GM19455 (cell line): ENCODE measurements at regions not wholly inside any gene's neighbourhood (a gene's known extent, or its start where the extent isn't known, plus 50 kb on each side); places are given as distances from the start of the nearest gene placed in this dataset.
"Not testable (repeated sequence)": the region's sequence is repeated elsewhere in the genome, so short reads cannot be mapped to it uniquely, and the experiment has no call there.

ENCODE experiments used
- ATAC-seq: cut with Tn5 transposase; IDR thresholded peaks from one replicate; pipeline ENCODE4 v1.9.1; 2021; ENCODE audit not compliant: unreplicated experiment

DNA sequence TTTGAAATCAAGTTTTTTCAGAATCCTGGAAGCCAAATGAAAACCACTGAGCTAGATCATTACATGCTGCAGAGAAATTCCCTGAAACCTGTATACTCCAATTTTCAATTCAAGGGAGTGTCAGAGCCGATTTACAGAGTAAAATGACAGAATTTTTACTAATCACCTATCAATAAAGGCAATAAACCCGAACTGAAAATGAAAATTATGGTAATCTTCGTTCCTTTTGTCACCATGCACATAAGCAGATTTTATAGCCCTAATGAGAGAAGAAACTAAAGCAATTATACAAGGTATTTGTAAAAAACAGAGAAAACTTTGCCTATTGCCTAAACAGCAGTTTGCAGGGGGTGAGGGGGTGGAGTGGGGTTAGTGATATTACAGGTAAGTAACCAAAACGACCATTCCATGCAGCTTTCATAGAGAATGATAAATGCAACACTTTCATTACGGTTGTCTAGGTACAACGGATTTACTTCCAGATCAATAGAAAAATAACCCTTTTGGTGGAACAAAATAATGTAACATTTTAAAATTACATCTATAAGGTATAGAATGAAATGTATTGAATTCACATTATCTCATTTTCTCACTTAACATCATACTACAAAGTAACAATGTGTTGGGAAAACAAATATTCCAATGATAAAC is 115.2 kb upstream of the BEND6 start:
- no peak for ATAC-seq

DNA sequence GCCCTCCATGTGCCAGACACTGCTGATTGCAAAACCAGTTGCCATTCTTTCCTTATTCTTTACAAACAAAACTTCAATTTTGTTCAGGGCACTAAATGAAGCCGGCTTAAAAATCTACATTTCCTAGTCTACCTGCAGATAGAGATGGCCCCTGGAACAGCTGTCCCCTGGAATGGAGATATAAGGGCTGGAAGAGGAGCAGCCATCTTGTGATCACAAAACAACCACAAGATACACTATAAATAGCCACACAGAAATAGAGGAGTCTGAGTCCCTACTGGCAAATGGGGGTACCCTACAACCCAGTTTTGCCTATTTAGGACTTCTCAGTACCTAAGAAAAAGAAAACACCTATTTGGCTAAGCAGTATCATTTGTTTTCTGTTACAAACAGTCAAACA is 115.9 kb upstream of the BEND6 start:
- ATAC-seq = no peak

DNA sequence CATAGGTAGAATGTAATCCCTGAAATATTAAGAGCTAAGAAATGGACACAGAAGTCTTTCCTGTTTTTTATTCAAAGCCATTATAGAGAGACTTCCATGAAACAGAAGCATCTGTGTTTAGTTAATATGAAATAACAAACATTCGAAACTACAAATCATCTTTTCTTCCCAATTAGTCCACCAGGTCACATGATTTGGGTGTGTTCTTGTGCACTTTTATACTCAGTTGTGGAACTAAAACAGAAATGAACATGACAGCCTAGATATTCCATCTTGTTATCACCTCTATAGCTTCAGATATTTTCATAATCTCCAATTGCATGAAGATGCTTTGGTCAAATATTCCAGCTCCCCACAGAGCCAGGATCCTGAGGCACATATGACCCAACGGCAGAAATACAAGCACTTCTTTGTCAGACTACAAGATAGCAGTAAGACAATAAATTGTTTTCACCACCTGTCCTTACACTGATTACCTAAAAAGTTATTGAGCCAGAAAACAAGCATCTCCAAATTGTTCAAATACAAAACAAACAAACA is 116.8 kb upstream of the BEND6 start:
- ATAC-seq = no peak

DNA sequence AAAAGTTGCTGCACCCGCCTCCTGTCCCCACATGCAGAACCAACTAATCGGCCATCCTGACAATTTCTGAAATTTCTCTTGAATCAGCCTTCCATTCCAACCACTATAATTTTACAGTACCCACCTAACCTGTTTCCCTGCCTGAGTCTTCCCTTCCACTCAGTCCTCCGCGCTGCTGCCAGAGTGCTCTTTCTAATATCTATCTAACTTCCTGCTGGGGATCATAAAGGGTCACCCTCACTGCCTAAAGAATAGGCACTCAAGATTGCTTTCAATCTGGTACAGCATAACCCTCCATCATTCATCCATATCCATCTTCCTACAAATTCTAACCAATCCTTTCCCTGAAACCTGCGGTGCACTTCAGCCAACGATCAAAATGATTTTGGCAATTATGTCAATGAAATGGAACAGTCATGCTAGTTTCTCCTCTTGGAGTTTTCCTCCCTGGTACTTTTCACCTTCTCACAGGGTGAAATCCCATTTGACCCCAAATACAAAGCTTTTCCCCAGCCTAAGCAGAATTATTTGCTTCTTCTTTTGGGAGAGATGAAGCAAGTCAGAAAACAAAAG is 117.5 kb upstream of the BEND6 start:
- no peak for ATAC-seq

DNA sequence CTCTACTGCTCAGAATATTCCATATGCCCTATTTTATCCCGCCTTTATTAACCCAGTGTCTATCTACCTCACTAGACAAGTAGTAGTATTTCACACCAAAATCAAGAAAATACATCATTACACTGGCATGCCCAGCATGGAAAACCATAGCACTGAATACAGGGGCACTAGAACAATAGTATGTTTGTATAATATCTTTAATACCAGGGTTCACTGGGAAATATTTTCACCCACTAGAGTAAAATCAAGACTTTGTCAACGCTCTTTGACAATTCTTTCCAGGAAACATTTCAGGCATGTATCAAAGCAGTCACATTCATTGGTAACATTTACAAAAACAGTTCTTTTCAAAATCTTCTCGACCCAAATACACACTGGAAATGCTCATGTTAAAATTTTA is 119.3 kb upstream of the BEND6 start:
- no peak for ATAC-seq

DNA sequence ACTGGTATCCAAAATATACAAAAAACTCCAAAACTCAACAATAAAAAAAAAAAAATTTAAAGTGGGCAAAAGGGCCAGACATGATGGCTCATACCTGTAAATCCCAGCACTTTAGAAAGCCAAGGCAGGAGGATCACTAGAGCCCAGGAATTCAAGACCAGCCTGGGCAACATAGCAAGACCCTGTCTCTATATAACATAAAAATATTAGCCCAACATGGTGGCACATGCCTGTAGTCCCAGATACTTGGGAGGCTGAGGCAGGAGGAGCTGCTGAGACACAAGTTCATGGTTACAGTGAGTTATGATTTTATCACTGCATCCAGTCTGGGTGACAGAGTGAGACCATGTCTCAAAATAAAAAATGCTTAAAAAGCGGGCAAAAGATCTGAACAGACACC is 121.0 kb upstream of the BEND6 start:
- no peak for ATAC-seq

DNA sequence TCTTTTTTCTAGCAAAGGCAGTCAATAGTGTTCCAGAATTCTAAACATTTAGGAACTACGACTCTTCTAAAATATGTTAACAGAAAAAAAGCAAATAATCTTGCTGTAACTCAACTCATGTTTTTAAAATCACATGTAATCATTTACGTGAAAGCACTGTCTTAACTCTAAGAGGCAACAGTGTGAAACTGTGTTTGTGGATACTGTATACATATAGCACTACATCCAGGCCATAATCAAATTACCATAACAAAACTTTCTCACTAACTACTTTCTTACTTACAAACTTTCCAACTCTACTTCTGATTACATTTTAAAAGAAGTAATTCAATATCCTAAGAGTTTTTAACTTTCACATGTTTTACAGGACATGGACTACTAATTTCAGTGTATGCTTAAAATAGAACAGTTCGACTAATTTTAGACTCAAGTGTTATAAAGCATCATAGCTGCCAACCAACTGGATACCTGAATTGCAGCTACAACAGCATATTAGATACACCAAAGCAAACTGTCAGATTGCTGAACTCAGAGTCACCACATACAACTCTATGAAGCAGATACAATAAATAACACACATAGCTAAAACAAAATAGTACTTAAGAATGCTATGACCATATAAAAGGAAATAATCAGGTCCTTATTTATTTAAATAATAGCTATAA is 121.6 kb upstream of the BEND6 start:
- ATAC-seq = no peak

DNA sequence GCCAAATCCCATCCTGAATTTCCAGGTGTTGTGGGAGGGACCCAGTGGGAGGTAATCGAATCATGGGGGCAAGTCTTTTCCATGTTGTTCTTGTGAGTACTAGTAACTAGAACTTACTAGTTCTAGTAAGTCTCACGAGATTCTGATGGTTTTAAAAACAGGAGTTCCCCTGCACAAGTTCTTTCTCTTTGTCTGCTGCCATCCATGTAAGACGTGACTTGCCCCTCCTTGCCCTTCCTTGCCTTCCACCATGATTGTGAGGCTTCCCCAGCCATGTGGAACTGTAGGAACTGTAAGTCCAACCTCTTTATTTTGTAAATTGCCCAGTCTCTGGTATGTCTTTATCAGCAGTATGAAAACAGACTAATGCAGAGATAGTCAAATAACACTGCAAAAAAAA is 122.7 kb upstream of the BEND6 start:
- ATAC-seq = no peak

DNA sequence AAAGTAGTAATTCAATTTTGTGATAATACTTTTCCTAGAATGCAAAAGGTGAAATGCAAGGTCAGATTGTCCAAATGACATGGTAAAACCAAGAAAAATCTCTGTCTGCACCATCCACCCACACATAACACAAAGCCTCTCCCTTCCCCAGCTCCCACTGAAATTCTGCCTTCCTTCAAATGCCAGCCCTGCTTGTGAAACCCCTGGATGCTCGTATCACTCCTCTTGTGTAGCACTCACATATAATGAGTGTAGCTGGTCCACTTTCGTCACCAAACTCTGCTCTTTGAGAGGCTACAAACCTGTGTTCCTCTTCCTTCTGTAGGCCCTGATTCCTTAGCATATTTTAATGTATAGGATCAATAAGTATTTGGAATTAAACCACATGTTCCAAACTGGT is 123.6 kb upstream of the BEND6 start:
- ATAC-seq = no peak

DNA sequence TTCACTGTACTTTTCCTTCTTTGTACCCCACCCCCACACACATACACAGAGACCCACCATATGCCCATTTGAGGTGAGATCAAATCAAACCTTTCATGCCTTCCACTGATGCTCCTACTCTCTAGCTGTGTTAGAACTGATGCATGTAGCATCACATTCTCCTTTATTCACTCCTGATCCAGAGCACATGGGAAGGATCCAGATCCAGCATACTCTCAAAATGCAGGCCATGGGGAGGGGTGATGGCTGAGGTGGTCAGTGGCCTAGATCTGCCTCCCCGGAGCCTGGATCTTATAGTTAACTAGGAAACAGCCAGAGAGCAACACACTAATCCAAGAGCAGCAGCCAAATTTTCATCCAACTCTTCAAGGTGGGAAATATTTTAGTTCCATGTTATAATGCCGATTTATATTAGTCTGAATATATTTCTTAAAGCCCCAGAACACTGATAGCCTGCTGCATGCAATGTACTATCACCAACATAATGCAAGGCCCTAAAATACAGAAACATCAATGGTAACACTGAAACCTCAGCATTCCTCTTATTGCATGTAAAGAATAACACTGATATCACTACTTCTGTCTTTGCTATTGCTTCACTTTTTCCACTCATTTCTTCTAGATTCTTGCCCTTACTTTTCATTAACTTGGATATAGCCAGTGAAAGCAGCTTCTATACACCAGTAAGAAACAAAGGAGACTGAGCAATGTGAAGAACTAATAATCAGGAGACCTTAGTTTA is 126.8 kb upstream of the BEND6 start:
- no peak for ATAC-seq

DNA sequence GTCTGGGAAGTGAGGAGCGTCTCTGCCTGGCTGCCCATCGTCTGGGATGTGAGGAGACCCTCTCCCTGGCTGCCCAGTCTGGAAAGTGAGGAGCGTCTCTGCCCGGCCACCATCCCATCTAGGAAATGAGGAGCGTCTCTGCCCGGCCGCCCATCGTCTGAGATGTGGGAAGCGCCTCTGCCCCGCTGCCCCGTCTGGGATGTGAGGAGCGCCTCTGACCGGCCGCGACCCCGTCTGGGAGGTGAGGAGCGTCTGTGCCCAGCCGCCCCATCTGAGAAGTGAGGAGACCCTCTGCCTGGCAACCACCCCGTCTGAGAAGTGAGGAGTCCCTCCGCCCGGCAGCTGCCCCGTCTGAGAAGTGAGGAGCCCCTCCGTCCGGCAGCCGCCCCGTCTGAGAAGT is 130.5 kb upstream of the BEND6 start:
- ATAC-seq = not testable (repeated sequence)

DNA sequence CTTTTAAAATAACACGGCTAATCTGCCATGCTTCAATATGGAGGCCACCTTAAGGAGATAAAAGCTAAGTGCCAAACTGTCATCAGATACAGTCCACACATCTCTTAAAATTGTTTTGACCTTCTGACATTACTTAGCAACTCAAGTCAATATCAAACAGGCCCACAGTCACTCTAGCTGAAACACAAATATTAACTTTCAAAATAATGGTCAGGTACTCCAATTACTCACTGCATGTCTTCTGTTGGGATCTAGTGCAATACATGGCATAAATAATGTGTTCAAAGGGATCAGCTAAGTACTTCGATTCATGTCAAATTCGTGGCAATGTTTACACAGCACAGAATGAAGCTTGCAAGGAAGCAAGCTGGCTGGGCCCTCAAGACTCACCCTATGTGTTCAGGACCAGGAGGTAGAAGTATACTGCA is 133.9 kb upstream of the BEND6 start:
- no peak for ATAC-seq

DNA sequence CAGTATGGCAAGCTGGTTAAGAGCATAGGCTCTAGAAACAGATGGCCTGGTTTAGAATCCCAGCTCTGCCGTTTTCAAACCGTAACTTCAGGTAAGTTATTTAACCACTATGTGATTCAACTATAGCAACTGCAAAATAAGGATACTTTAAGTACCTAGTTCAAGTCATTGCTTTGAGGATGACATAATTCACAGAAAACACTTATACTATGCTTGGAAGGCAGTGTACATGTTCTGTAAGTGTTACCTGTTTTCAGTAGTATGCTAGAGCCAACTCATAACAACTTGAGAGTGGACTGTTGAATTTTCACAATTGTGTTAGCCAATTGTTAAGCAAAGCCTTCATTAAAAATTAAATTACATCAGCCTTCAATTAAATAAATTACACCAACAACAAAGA is 134.8 kb upstream of the BEND6 start:
- ATAC-seq = no peak

DNA sequence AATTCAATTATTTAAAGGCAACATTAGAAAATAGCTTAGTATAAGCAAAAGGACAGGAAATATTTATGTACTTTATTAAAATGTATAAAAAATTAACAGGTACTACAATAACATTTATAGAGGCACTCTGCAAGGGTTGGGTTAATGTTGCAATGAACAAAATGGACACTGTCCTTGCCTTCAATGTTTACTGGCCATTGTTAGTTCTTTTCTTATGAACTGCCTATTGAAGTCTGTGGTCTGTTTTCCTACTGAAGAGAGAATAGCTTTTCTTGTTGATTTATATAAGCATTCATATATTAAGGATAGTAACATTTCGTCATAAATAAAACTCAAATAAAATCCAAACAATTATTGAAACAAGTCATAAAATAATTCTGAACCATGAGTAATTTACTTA is 135.3 kb upstream of the BEND6 start:
- ATAC-seq = no peak

DNA sequence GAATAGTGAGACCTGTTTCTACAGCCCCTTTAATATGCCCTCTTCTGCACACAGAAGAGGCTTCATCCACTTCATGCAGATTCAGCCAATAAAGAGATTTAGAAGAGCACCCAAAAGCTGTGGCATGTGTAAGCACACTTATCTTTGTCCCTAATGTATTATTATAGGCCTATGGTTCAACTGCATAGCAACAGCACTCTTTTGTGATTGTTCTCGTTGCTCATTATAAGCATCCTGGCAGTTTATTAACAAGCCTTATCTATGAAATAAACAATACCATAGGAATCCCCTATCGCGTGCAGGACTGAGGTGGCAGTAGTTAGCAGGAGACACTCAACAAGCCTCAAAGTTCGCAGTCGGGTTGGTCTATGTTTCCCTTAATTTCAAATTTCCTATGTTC is 138.5 kb upstream of the BEND6 start:
- no peak for ATAC-seq

DNA sequence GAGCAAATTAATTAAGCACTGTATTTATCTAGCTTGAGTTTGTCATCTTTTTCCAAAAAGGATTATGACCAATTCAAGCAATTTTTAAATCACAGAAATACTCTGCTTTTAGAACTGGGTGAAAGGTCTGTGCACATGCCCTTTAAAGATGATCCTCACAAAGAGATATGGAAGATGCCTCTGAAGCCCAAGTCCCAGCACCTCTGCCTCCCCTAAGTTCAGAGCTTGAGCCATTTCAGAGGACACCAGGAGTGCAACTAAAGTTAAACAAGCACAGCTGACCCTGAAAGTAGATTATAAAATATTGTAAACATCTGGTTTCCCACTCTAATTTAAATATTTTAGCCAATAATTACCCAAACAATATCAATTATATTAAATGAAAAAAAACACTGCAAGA is 139.5 kb upstream of the BEND6 start:
- no peak for ATAC-seq

DNA sequence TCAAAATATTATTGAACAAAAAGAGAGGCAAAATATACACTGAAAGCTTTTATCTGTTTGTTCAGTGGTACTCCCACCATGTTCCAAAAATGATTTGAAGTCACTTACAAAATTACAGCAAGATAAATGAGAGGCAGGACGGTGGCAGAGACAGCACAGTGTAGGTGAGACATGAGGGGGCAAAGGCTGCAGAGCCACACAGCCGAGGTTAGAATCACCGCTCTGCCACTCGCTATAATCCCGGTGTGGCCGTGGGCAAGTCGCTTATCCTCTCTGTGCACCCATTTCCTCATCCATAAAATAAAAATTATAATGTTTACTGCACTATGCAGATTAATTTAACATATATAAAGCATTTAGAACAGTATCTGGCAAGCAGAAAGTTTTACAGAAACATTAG is 140.1 kb upstream of the BEND6 start:
- no peak for ATAC-seq

DNA sequence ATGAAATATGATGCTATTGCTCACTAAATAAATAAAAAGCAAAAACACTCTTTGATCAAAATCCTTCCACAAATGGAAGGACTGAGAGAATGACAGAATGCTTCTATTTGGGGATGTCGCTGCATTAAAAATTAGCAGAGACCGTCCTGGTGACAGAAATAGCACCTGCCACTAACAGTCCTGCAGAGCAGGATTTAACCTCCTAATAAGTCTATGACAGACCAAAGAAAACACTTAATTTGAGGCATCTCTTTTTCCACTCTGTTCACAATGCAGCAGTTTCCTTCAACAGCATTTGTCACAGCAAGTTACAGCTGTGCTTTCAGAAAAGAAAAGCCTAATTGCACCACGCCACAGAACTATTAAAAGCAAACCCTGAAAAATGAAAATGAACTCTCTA is 140.6 kb upstream of the BEND6 start:
- ATAC-seq = no peak

DNA sequence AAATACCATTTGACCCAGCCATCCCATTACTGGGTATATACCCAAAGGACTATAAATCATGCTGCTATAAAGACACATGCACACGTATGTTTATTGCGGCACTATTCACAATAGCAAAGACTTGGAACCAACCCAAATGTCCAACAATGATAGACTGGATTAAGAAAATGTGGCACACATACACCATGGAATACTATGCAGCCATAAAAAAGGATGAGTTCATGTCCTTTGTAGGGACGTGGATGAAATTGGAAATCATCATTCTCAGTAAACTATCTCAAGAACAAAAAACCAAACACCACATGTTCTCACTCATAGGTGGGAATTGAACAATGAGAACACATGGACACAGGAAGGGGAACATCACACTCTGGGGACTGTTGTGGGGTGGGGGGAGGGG is 142.1 kb upstream of the BEND6 start:
- ATAC-seq = not testable (repeated sequence)

DNA sequence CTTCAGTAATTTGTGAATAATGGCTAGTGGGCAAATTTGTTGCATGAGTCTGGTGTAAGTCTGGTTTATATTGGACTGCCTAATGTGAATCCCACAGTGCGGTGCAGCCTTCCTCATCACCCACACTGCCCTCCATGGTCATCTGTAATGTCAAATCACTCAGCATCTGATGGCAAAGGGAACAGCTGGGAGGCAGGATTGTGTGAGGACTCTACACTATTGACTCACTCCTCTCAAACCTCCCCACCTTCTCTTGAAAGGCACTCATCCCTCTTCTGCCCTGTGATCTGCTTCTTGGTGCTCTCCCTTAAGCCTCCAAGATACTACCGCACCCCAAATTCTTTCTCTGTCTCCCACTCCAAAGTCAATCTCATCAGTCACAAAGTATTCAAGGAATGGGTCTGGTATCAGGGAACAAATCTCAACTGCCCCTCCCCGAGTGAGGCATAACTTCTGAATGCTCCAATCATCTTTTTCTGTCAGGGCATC is 146.0 kb upstream of the BEND6 start:
- no peak for ATAC-seq

DNA sequence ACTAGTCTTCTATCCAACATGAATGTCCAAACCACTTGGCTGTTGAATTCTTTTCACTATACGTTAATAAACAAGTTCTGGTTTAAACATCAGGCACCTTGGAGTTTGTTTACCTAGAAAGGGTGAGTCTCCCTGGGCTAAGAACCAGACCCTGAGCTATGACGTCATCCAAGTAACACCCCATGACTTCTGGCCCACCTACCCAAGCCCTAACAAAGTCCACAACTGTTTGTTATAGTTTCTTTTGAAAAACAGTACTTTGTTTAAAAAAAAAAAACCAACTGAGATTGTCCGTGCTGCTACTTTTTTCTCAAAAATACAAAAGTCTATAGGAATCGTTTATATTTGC is 146.9 kb upstream of the BEND6 start:
- no peak for ATAC-seq
